H1 (cell line): ENCODE measurements at regions not wholly inside any gene's neighbourhood (a gene's known extent, or its start where the extent isn't known, plus 50 kb on each side); places are given as distances from the start of the nearest gene placed in this dataset.

Source experiments
- CTCF ChIA-PET: fragments of 300-600 bp; sonication (Branson Sonifier 250); formaldehyde crosslinking; loops from one replicate; lab custom pipeline; 2021; ENCODE audit not compliant: partially characterized antibody; lab: Charles Lee
- POLR2A ChIA-PET: fragments of 300-600 bp; sonication (Branson Sonifier 250); formaldehyde crosslinking; loops from one replicate; lab custom pipeline; 2021; ENCODE audit warnings: inconsistent platforms; ENCODE audit not compliant: partially characterized antibody; lab: Charles Lee
- DNase-seq, 2 experiments: peaks; one replicate each; pipeline versions ENCODE4 v3.0.0 to v3.0.0-alpha.2; 2010 to 2022; ENCODE audit warnings: low spot score in 2 of 2, low read depth in 1 of 2, mixed read lengths in 1 of 2
- FAIRE-seq: peaks from 2 replicates; lab custom pipeline; 2011; peaks lifted over from hg19 to GRCh38; lab: Jason Lieb, UNC
- H2AFZ ChIP-seq: 2 replicates; pipeline ENCODE4 v1.8.1; 2012; ENCODE audit warnings: low read length, inconsistent platforms
- H2AK5ac ChIP-seq: 2 replicates; pipeline ENCODE4 v1.6.1; 2013; ENCODE audit warnings: low read depth, low read length
- H2BK120ac ChIP-seq: replicated peaks from 2 replicates; pipeline ENCODE3; 2013; ENCODE audit warnings: low read depth, low read length, inconsistent platforms
- H2BK12ac ChIP-seq: 2 replicates; pipeline ENCODE4 v1.6.1; 2013; ENCODE audit warnings: low read depth, low read length
- H2BK15ac ChIP-seq: 2 replicates; pipeline ENCODE4 v1.6.1; 2013; ENCODE audit warnings: low read length
- H2BK20ac ChIP-seq: 2 replicates; pipeline ENCODE4 v1.6.1; 2013; ENCODE audit warnings: low read length
- H2BK5ac ChIP-seq: 2 replicates; pipeline ENCODE4 v1.6.1; 2013; ENCODE audit warnings: low read depth, low read length
- H3K14ac ChIP-seq: 2 replicates; pipeline ENCODE4 v1.6.1; 2013; ENCODE audit warnings: inconsistent platforms; ENCODE audit not compliant: insufficient read length
- H3K18ac ChIP-seq: 2 replicates; pipeline ENCODE4 v1.6.1; 2013; ENCODE audit warnings: low read length; ENCODE audit errors: extremely low read depth
- H3K23ac ChIP-seq: 2 replicates; pipeline ENCODE4 v1.6.1; 2013; ENCODE audit warnings: inconsistent platforms; ENCODE audit not compliant: insufficient read length
- H3K23me2 ChIP-seq: 2 replicates; pipeline ENCODE4 v1.6.1; 2013; ENCODE audit warnings: low read depth, low read length
- H3K27ac ChIP-seq: 2 replicates; pipeline ENCODE4 v1.6.1; 2011; ENCODE audit warnings: low read depth, low read length, inconsistent platforms
- H3K27me3 ChIP-seq, 4 experiments: replicated peaks in 1 of 4; 1 replicate in 1 of 4; 2 replicates in 3 of 4; pipeline versions ENCODE4 v1.6.1 to v1.8.1; 2011 to 2013; ENCODE audit warnings: low read length in 3 of 4, mild to moderate bottlenecking in 3 of 4, inconsistent platforms in 2 of 4, mixed read lengths in 2 of 4, moderate library complexity in 1 of 4; ENCODE audit not compliant: control insufficient read depth in 3 of 4, insufficient read depth in 3 of 4; ENCODE audit errors: extremely low read depth in 1 of 4
- H3K36me3 ChIP-seq, 4 experiments: 2 replicates each; pipeline versions ENCODE4 v1.6.1 to v1.8.1; 2011 to 2013; ENCODE audit warnings: mild to moderate bottlenecking in 4 of 4, low read length in 3 of 4, moderate library complexity in 2 of 4, control low read depth in 1 of 4, inconsistent platforms in 1 of 4; ENCODE audit not compliant: insufficient read depth in 4 of 4, control insufficient read depth in 2 of 4
- H3K4ac ChIP-seq: replicated peaks from 2 replicates; pipeline ENCODE3; 2013; ENCODE audit warnings: low read length, low read depth, mixed read lengths, inconsistent platforms; ENCODE audit not compliant: insufficient read length
- H3K4me1 ChIP-seq, 4 experiments: replicated peaks in 1 of 4; 1 replicate in 1 of 4; 2 replicates in 3 of 4; pipeline versions ENCODE4 v1.6.1 to v1.8.1; 2011 to 2013; ENCODE audit warnings: low read length in 3 of 4, inconsistent platforms in 2 of 4, mixed read lengths in 1 of 4; ENCODE audit not compliant: insufficient read depth in 4 of 4, control insufficient read depth in 3 of 4
- H3K4me2 ChIP-seq, 2 experiments: 2 replicates each; pipeline versions ENCODE4 v1.6.1 to v1.8.1; 2011 to 2013; ENCODE audit warnings: low read depth in 2 of 2, low read length in 2 of 2, control low read depth in 1 of 2, inconsistent platforms in 1 of 2, mild to moderate bottlenecking in 1 of 2; ENCODE audit not compliant: insufficient read depth in 1 of 2
- H3K4me3 ChIP-seq, 4 experiments: fragments of 200-600, 300-600 bp in 1 of 4; sonication (generic), shearing (Covaris generic), sonication (Bioruptor Twin) in 1 of 4; 2 replicates each; pipeline versions ENCODE4 v1.5.1 to v1.8.1; 2011 to 2016; ENCODE audit warnings: low read length in 4 of 4, low read depth in 3 of 4, control low read depth in 2 of 4, inconsistent platforms in 2 of 4, mild to moderate bottlenecking in 2 of 4, mixed read lengths in 1 of 4, moderate library complexity in 1 of 4; ENCODE audit not compliant: insufficient read depth in 2 of 4; ENCODE audit errors: extremely low read depth in 1 of 4
- H3K56ac ChIP-seq: replicated peaks from 2 replicates; pipeline ENCODE3; 2013; ENCODE audit warnings: low read depth, mild to moderate bottlenecking, mixed read lengths, low read length, inconsistent platforms; ENCODE audit not compliant: insufficient read length
- H3K79me1 ChIP-seq: 2 replicates; pipeline ENCODE4 v1.6.1; 2013; ENCODE audit warnings: low read depth, low read length, control low read depth
- H3K79me2 ChIP-seq, 2 experiments: 2 replicates each; pipeline versions ENCODE4 v1.6.1 to v1.8.1; 2012 to 2013; ENCODE audit warnings: low read length in 2 of 2, mild to moderate bottlenecking in 2 of 2, inconsistent platforms in 1 of 2; ENCODE audit not compliant: insufficient read depth in 2 of 2, control insufficient read depth in 1 of 2
- H3K9ac ChIP-seq, 4 experiments: replicated peaks in 1 of 4; 1 replicate in 1 of 4; 2 replicates in 3 of 4; pipeline versions ENCODE4 v1.6.1 to v1.8.1; 2011 to 2013; ENCODE audit warnings: low read depth in 3 of 4, low read length in 3 of 4, control low read depth in 2 of 4, mild to moderate bottlenecking in 2 of 4, moderate library complexity in 2 of 4, inconsistent platforms in 1 of 4; ENCODE audit errors: extremely low read depth in 1 of 4
- H3K9me3 ChIP-seq, 2 experiments: 2 replicates each; pipeline versions ENCODE4 v1.6.1 to v1.8.1; 2012 to 2013; ENCODE audit warnings: mild to moderate bottlenecking in 2 of 2, moderate library complexity in 2 of 2, control low read depth in 1 of 2, inconsistent platforms in 1 of 2, low read depth in 1 of 2, low read length in 1 of 2, mixed read lengths in 1 of 2; ENCODE audit not compliant: insufficient read depth in 2 of 2
- H4K20me1 ChIP-seq, 2 experiments: replicated peaks in 1 of 2; 2 replicates each; pipeline versions ENCODE3 to v1.8.1; 2011 to 2013; ENCODE audit warnings: inconsistent platforms in 2 of 2, low read length in 2 of 2, mild to moderate bottlenecking in 1 of 2; ENCODE audit not compliant: insufficient read depth in 2 of 2, control insufficient read depth in 1 of 2
- H4K5ac ChIP-seq: 2 replicates; pipeline ENCODE4 v1.6.1; 2013; ENCODE audit warnings: low read length, low read depth, mixed read lengths, inconsistent platforms; ENCODE audit not compliant: insufficient read length
- H4K8ac ChIP-seq: 2 replicates; pipeline ENCODE4 v1.8.0; 2013; ENCODE audit warnings: mild to moderate bottlenecking, moderate library complexity, low read length, inconsistent platforms; ENCODE audit not compliant: insufficient read depth; ENCODE audit errors: extremely low read depth
- H4K91ac ChIP-seq: replicated peaks from 2 replicates; pipeline ENCODE3; 2013; ENCODE audit warnings: low read length, mixed read lengths, inconsistent platforms; ENCODE audit not compliant: insufficient read length
- CHD2 ChIP-seq: IDR thresholded peaks from 2 replicates; pipeline ENCODE4 v1.6.1; 2012; ENCODE audit warnings: low read length, improper control_type of control experiment
- KDM4A ChIP-seq: IDR thresholded peaks from one replicate; pipeline ENCODE4 v1.7.1; 2012; ENCODE audit warnings: low read depth, mild to moderate bottlenecking, moderate library complexity, low read length, inconsistent platforms; ENCODE audit not compliant: severe bottlenecking
- KDM5A ChIP-seq: fragments of 200-600 bp; IDR thresholded peaks from 2 replicates; pipeline ENCODE4 v1.7.1; 2012; ENCODE audit warnings: mild to moderate bottlenecking, low read length, inconsistent platforms, mixed read lengths
- WGBS, 2 experiments: shearing (Covaris generic) in 1 of 2; methylation state at CpG; one replicate each; pipeline versions ENCODE4 v1.1.6 to v1.1.7; 2013 to 2015; ENCODE audit warnings: low lambda C conversion rate in 2 of 2, mixed read lengths in 2 of 2, inconsistent platforms in 1 of 2, low coverage in 1 of 2, missing lambda C conversion rate in 1 of 2; ENCODE audit not compliant: insufficient replicate concordance in 2 of 2, insufficient coverage in 1 of 2, insufficient read length in 1 of 2; ENCODE audit errors: extremely low coverage in 1 of 2, missing lambda C conversion rate in 1 of 2; 5-methylcytosine and 5-hydroxymethylcytosine counted together
- TF ChIP-seq, protein P1 (sequence below): IDR thresholded peaks from 2 replicates; pipeline ENCODE4 v1.6.1; 2011; ENCODE audit warnings: low read depth, mild to moderate bottlenecking, low read length; ENCODE audit not compliant: insufficient read depth

DNA sequence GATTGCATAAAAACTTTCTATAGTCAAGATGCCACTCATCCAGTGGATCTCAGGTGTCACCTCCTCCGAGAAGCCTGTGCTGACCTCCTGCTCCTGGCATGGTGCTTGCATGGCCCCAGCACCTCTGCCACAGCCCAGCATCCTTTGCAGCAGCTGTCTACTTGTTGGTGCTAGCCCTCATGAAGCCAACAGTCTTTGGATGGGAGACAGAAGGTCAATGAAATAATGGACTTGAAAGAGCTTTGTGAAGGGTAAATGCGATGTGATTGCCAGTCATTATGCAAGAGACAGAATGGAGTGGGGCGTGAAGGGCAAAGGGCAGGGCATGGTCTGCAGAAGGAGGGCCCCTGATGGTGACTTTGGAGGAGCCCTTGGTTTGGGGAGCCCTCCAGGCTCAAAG lies 63.0 kb upstream of the CLMN start:
- Histone ChIP-seq H2BK5ac (no peak overlapping the region), H3K23me2 (no peaks in the 10 kb centered on the region), H3K27me3 (no peaks in the 10 kb centered on the region; a peak in 1 of 7 replicates), H2BK12ac (no peak overlapping the region), H2AK5ac (no peak overlapping the region), H3K23ac (no peak overlapping the region), H2BK15ac (no peak overlapping the region), H3K79me2 (no peaks in the 10 kb centered on the region), H3K4ac (no peak overlapping the region), H2AFZ (no peak overlapping the region), H2BK20ac (no peak overlapping the region), H3K4me1 (no peaks in the 10 kb centered on the region; a peak in 1 of 7 replicates), H3K4me2 (no peak overlapping the region), H4K20me1 (no peaks in the 10 kb centered on the region), H4K91ac (no peak overlapping the region), H3K18ac (no peak overlapping the region), H3K79me1 (no peaks in the 10 kb centered on the region), H3K9me3 (peaks cover 3 to 5% of the 10 kb centered on the region in 2 experiments; a peak in 1 of 4 replicates), H3K14ac (no peak overlapping the region), H3K4me3 (no peak overlapping the region), H4K5ac (no peak overlapping the region), H3K9ac (no peak overlapping the region), H3K56ac (no peak overlapping the region), H3K36me3 (no peaks in the 10 kb centered on the region), H2BK120ac (no peak overlapping the region), H3K27ac (no peak overlapping the region), H4K8ac (0 out of 2 replicates have a peak overlapping the region, but pooled peaks have one; percentile 21)
- FAIRE-seq, result no peak
- DNase-seq, result no peak
- ChIA-PET POLR2A (interaction anchor here (0.6 kb wide), 1 partner anchor 113 kb away, joined by 3 read pairs; no protein-coding TSS in a partner anchor), CTCF (interaction anchor here (0.9 to 2.9 kb wide), 2 partner anchors 12 to 60 kb away, joined by 3 to 9 read pairs; no protein-coding TSS in a partner anchor)
- 93% methylated on average over 3 of the region's 3 CpGs; no CpG with 5 or more reads in 1 of the 2 experiments for WGBS, 2 experiments
- TF ChIP-seq KDM4A, result no peak
- TF ChIP-seq, protein P1, sequence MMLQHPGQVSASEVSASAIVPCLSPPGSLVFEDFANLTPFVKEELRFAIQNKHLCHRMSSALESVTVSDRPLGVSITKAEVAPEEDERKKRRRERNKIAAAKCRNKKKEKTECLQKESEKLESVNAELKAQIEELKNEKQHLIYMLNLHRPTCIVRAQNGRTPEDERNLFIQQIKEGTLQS, result no peak
- TF ChIP-seq KDM5A, result no peak
- TF ChIP-seq CHD2, result no peak
